OCI-LY3 (cell line): ENCODE measurements at regions not wholly inside any gene's neighbourhood (a gene's known extent, or its start where the extent isn't known, plus 50 kb on each side); places are given as distances from the start of the nearest gene placed in this dataset.

ENCODE experiments used
- H2AFZ ChIP-seq: fragments of 200-600, 300-600 bp; shearing (Covaris generic); 2 replicates; pipeline ENCODE4 v1.6.0; 2014; ENCODE audit warnings: antibody characterized with exemption, low read depth, low read length
- H3K27ac ChIP-seq: fragments of 200-600, 300-600 bp; sonication (generic); 2 replicates; pipeline ENCODE4 v1.5.1; 2014; ENCODE audit warnings: mild to moderate bottlenecking, low read length, moderate library complexity, mixed read lengths
- H3K27me3 ChIP-seq: fragments of 200-600, 300-600 bp; sonication (generic); 2 replicates; pipeline ENCODE4 v1.6.1; 2014; ENCODE audit warnings: low read depth, low read length, mixed read lengths
- H3K36me3 ChIP-seq: fragments of 200-600, 300-600 bp; sonication (generic); replicated peaks from 2 replicates; pipeline ENCODE3; 2014; ENCODE audit warnings: low read depth, low read length, mixed read lengths
- H3K4me1 ChIP-seq: fragments of 300-600, 200-600 bp; sonication (generic); 2 replicates; pipeline ENCODE4 v1.6.1; 2014; ENCODE audit warnings: low read length, mixed read lengths
- H3K4me2 ChIP-seq: fragments of 200-600, 300-600 bp; sonication (generic); 2 replicates; pipeline ENCODE4 v1.6.1; 2014; ENCODE audit warnings: low read length, mixed read lengths
- H3K4me3 ChIP-seq: fragments of 300-600, 200-600 bp; sonication (generic); 2 replicates; pipeline ENCODE4 v1.5.1; 2014; ENCODE audit warnings: antibody characterized with exemption, mild to moderate bottlenecking, low read length, moderate library complexity
- H3K79me2 ChIP-seq: fragments of 300-600, 200-600 bp; shearing (Covaris generic); 2 replicates; pipeline ENCODE4 v1.6.1; 2014; ENCODE audit warnings: mild to moderate bottlenecking, low read length, mixed read lengths
- H3K9ac ChIP-seq: fragments of 300-600, 200-600 bp; shearing (Covaris generic); 2 replicates; pipeline ENCODE4 v1.6.0; 2014; ENCODE audit warnings: mild to moderate bottlenecking, low read length, moderate library complexity
- H3K9me3 ChIP-seq: fragments of 200-600, 300-600 bp; shearing (Covaris generic); 2 replicates; pipeline ENCODE4 v1.6.1; 2014; ENCODE audit warnings: low read length, mixed read lengths; ENCODE audit not compliant: insufficient read depth
- H4K20me1 ChIP-seq: fragments of 200-600, 300-600 bp; sonication (generic); 2 replicates; pipeline ENCODE4 v1.6.1; 2016; ENCODE audit warnings: low read length, mixed read lengths; ENCODE audit not compliant: insufficient read depth
- EZH2phosphoT487 ChIP-seq: fragments of 200-600 bp; shearing (Covaris generic); IDR thresholded peaks from 2 replicates; pipeline ENCODE4 v1.6.1; 2018; ENCODE audit warnings: antibody characterized with exemption, mixed run types, low read depth
- TF ChIP-seq, protein P1 (sequence below): fragments of 200-600, 300-600 bp; sonication (generic); IDR thresholded peaks from 2 replicates; pipeline ENCODE4 v1.5.1; 2014; ENCODE audit warnings: antibody characterized with exemption, low read length, low read depth

DNA sequence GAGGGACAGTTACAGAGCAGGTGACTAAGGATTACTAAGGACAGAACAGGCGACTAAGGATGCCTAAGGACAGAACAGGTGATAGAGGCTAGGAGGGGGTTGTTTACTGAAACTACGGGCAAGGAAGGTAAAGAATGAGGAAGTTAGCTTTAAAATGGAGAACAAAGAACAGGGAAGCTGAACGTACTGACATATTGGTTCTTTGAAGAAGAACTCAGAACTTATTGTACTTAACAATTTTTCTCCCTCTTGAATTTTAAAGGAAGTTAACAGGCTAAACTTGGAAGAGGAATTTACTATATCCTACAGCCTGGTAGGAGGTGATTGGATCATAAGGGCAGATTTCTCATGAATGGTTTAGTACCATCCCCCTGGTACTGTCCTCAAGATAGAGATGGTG, 290.2 kb downstream of the SHQ1 start:
- Histone ChIP-seq H3K9me3 (peaks cover 14% of the 10 kb centered on the region), H3K79me2 (no peaks in the 10 kb centered on the region), H3K27me3 (no peaks in the 10 kb centered on the region), H4K20me1 (no peaks in the 10 kb centered on the region), H3K4me1 (peaks cover 20% of the 10 kb centered on the region), H2AFZ (no peak overlapping the region), H3K4me2 (peak overlapping the region; percentile 4; the same call in 1 of the 2 replicates), H3K9ac (no peak overlapping the region), H3K36me3 (no peaks in the 10 kb centered on the region), H3K27ac (no peak overlapping the region), H3K4me3 (no peak overlapping the region)
- TF ChIP-seq, protein P1, sequence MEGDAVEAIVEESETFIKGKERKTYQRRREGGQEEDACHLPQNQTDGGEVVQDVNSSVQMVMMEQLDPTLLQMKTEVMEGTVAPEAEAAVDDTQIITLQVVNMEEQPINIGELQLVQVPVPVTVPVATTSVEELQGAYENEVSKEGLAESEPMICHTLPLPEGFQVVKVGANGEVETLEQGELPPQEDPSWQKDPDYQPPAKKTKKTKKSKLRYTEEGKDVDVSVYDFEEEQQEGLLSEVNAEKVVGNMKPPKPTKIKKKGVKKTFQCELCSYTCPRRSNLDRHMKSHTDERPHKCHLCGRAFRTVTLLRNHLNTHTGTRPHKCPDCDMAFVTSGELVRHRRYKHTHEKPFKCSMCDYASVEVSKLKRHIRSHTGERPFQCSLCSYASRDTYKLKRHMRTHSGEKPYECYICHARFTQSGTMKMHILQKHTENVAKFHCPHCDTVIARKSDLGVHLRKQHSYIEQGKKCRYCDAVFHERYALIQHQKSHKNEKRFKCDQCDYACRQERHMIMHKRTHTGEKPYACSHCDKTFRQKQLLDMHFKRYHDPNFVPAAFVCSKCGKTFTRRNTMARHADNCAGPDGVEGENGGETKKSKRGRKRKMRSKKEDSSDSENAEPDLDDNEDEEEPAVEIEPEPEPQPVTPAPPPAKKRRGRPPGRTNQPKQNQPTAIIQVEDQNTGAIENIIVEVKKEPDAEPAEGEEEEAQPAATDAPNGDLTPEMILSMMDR = no peak
- TF ChIP-seq EZH2phosphoT487 = no peak

DNA sequence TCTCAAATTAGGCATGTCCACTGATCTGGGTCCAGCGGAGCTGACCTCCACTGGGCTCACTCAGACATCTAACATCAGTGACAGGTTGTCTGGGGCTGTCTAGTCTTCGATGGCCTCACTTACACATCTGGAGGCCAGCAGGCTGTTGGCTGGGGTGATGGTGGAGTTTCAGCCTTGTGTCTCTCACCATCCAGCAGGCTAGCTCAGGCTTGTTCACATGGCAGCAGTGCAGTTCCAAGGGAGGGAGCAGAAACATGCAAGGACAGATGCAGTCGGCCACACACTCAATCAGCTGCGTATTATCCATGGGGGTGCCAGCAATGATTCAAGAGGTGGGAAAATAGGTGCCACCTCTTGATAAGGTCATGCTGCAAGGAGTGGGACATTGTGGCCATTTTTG, 292.5 kb downstream of the SHQ1 start:
- Histone ChIP-seq H2AFZ (no peak overlapping the region), H3K4me2 (no peak overlapping the region), H3K4me3 (no peak overlapping the region), H3K79me2 (no peaks in the 10 kb centered on the region), H3K9me3 (peaks cover 8% of the 10 kb centered on the region), H3K36me3 (no peaks in the 10 kb centered on the region), H3K9ac (no peak overlapping the region), H3K27me3 (no peaks in the 10 kb centered on the region), H3K27ac (no peak overlapping the region), H4K20me1 (no peaks in the 10 kb centered on the region), H3K4me1 (peaks cover 33% of the 10 kb centered on the region)
- no peak for TF ChIP-seq EZH2phosphoT487
- TF ChIP-seq, protein P1 = no peak

DNA sequence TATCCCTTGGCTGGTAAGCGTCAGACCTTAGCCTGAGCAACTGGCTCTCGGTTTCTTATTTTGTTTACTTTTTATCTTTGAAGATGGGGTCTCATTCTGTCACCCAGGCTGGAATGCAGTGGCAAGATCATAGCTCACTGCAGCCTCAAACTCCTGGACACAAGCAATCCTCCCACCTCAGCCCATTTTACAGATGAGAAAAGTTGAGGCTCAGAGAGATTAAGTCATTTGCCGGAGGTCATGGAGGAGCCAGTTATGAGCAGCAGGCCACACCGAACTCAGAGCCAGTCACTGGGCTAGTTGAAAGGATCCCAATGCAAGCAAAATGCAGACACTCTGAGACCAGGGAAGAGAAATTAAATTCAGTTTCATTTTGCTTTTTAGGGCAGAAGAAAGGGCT, 293.6 kb downstream of the SHQ1 start:
- H3K9ac ChIP-seq = no peak overlapping the region
- H3K27me3 ChIP-seq = no peaks in the 10 kb centered on the region
- H3K4me3 ChIP-seq = no peak overlapping the region
- no peaks in the 10 kb centered on the region for H3K79me2 ChIP-seq
- peaks cover 40% of the 10 kb centered on the region for H3K4me1 ChIP-seq
- H3K36me3 ChIP-seq = no peaks in the 10 kb centered on the region
- H3K4me2 ChIP-seq = no peak overlapping the region
- no peak overlapping the region for H3K27ac ChIP-seq
- H3K9me3 ChIP-seq = peaks cover 8% of the 10 kb centered on the region
- no peak overlapping the region for H2AFZ ChIP-seq
- TF ChIP-seq, protein P1 = no peak
- TF ChIP-seq EZH2phosphoT487 = no peak
- H4K20me1 ChIP-seq = no peaks in the 10 kb centered on the region

DNA sequence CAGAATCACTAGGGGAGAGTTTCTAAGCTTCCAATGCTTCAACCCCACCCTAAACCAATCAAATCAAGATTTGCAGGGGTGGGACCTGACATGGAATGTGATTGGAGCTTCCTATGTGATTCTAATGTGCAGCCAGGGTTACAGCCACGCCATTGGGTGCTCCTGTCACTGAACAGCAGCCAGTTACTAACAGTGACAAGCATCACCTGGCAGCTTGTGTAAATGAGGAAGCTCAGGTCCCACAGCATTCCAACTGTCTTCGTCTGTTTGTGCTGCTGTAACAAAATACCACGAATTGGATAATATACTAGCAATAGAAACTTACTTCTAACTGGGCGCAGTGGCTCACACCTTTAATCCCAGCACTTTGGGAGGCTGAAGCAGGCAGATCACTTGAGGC, 294.9 kb downstream of the SHQ1 start:
- peaks cover 31% of the 10 kb centered on the region for H3K4me1 ChIP-seq
- H3K9ac ChIP-seq = no peak overlapping the region
- peaks cover 8% of the 10 kb centered on the region for H3K9me3 ChIP-seq
- no peak overlapping the region for H2AFZ ChIP-seq
- no peaks in the 10 kb centered on the region for H3K36me3 ChIP-seq
- no peak overlapping the region for H3K4me3 ChIP-seq
- no peak overlapping the region for H3K4me2 ChIP-seq
- no peaks in the 10 kb centered on the region for H3K27me3 ChIP-seq
- H3K27ac ChIP-seq = no peak overlapping the region
- no peaks in the 10 kb centered on the region for H4K20me1 ChIP-seq
- TF ChIP-seq, protein P1 = no peak
- no peak for TF ChIP-seq EZH2phosphoT487
- no peaks in the 10 kb centered on the region for H3K79me2 ChIP-seq
